ENCODE measurements at regions not wholly inside any gene's neighbourhood (a gene's known extent, or its start where the extent isn't known, plus 50 kb on each side); places are given as distances from the start of the nearest gene placed in this dataset.

GRCh38 chr2:60333264-60333663 is 220.2 kb downstream of the BCL11A start:
- no peaks in the 10 kb centered on the region for H3K27me3 Mint-ChIP-seq (ENCODE audit: low read depth)
- H3K27ac Mint-ChIP-seq = no peak overlapping the region
- H3K36me3 Mint-ChIP-seq (ENCODE audit: low read depth) = no peaks in the 10 kb centered on the region
- H3K9me3 Mint-ChIP-seq = no peaks in the 10 kb centered on the region
- H3K4me1 Mint-ChIP-seq = no peaks in the 10 kb centered on the region
- no peak overlapping the region for H3K4me3 Mint-ChIP-seq
- TF ChIP-seq, protein P1, sequence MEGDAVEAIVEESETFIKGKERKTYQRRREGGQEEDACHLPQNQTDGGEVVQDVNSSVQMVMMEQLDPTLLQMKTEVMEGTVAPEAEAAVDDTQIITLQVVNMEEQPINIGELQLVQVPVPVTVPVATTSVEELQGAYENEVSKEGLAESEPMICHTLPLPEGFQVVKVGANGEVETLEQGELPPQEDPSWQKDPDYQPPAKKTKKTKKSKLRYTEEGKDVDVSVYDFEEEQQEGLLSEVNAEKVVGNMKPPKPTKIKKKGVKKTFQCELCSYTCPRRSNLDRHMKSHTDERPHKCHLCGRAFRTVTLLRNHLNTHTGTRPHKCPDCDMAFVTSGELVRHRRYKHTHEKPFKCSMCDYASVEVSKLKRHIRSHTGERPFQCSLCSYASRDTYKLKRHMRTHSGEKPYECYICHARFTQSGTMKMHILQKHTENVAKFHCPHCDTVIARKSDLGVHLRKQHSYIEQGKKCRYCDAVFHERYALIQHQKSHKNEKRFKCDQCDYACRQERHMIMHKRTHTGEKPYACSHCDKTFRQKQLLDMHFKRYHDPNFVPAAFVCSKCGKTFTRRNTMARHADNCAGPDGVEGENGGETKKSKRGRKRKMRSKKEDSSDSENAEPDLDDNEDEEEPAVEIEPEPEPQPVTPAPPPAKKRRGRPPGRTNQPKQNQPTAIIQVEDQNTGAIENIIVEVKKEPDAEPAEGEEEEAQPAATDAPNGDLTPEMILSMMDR (IDR thresholded peaks at IDR 0.05; ENCODE audit: unreplicated experiment in 3 of 3) = no peak

DNA sequence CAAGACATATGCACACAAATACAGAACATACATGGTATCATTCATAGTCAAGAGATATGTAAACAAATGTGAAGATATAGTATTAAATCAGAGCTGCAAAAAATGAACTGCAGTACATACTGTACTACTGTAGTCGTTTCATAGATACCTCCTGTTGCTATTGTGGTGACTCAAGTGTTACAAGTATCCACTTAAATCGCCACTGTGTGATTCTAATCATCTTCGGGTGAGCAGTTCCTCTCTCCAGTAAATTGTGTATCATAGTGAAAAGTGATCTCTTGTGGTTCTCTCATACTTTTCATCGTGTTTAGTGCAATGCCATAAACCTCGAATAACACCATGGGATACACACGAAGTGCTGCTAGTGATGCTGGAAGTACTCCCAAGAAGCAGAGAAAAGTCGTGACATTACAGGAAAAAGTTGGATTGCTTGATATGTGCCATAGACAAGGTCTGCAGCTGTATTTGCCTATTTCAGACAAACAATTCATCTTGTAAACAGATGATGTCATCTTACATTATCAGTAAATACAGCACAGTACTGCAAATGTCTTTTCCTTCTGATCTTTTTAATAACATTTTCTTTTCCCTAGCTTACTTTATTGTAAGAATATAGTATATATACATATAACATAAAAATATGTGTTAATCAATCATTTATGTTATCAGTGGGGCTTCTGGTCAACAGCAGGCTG is 222.2 kb downstream of the BCL11A start:
- Mint-ChIP-seq H3K27ac (no peak overlapping the region), H3K4me3 (no peak overlapping the region), H3K9me3 (peaks cover 3% of the 10 kb centered on the region), H3K4me1 (no peaks in the 10 kb centered on the region), H3K27me3 (ENCODE audit: low read depth) (no peaks in the 10 kb centered on the region), H3K36me3 (ENCODE audit: low read depth) (no peaks in the 10 kb centered on the region)
- TF ChIP-seq, protein P1 (IDR thresholded peaks at IDR 0.05; ENCODE audit: unreplicated experiment in 3 of 3) = no peak

DNA sequence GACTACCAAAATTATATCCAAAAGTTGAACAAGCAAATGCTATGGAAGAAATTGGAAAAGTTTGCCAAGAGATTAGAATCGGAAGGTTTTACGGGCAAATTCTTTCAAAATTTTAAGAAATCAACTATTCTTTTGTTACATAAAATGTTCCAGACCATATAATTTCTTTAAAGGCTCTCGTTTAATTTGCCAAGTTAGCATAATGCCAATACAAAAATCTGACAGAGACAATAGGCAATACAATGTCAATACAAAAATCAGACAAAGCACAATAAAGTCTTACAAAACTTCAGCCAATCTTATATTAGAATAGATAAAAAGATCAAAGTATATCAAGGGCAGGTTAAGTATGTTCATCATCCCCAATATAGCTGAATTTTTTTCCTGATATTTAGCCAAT is 224.2 kb downstream of the BCL11A start:
- TF ChIP-seq, protein P1 (IDR thresholded peaks at IDR 0.05; ENCODE audit: unreplicated experiment in 3 of 3) = no peak
- Mint-ChIP-seq H3K27ac (no peak overlapping the region), H3K4me3 (no peak overlapping the region), H3K4me1 (no peaks in the 10 kb centered on the region), H3K9me3 (peaks cover 9% of the 10 kb centered on the region), H3K27me3 (ENCODE audit: low read depth) (no peaks in the 10 kb centered on the region), H3K36me3 (ENCODE audit: low read depth) (no peaks in the 10 kb centered on the region)

DNA sequence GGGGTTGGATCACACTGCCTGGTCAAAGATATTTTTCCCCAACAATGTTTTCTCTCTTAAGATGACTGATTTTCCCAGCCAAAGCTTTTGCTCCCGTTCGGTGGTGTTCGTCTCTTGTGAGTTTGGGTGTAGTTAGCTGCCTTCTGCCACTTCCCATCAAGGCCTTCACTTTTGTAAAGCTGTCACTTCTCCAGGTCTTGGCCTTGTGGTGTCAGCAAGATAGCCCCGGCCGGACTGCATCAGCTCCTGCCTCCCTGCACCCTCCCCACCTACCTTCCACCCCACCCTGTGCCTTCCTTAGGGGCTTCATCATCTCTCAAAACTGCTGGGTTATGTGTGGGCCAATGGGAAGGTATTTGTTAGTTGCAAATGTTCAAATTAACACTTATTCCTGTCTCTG is 228.9 kb downstream of the BCL11A start:
- H3K4me1 Mint-ChIP-seq = peaks cover 6% of the 10 kb centered on the region
- H3K36me3 Mint-ChIP-seq (ENCODE audit: low read depth) = no peaks in the 10 kb centered on the region
- peaks cover 8% of the 10 kb centered on the region for H3K27me3 Mint-ChIP-seq (ENCODE audit: low read depth)
- TF ChIP-seq, protein P1 (IDR thresholded peaks at IDR 0.05; ENCODE audit: unreplicated experiment in 3 of 3) = no peak
- peaks cover 12% of the 10 kb centered on the region for H3K9me3 Mint-ChIP-seq
- H3K27ac Mint-ChIP-seq = no peak overlapping the region
- H3K4me3 Mint-ChIP-seq = no peak overlapping the region

DNA sequence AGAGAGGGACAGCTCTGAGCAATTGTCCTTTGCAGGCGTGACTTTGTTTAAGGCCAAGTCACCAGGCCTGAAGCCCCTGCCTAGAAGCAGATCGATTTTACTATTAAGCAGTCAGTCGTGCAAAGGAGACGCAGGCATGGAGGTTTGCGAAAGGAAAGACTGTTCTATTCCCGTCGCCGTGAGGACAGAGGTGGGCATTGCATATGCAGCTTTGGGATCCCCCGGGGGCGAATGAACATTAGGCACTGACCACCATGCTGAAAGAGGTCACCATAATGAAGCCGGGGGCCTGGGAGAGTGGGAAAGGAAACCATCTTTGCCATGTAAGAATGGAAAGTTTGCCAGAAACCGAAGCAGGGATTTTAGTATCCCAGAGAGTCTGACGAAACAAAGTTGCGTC is 231.6 kb downstream of the BCL11A start:
- H3K27ac Mint-ChIP-seq = no peak overlapping the region
- peaks cover 23% of the 10 kb centered on the region for H3K27me3 Mint-ChIP-seq (ENCODE audit: low read depth)
- peaks cover 12% of the 10 kb centered on the region for H3K9me3 Mint-ChIP-seq
- TF ChIP-seq, protein P1 (IDR thresholded peaks at IDR 0.05; ENCODE audit: unreplicated experiment in 3 of 3) = no peak
- H3K4me3 Mint-ChIP-seq = no peak overlapping the region
- no peaks in the 10 kb centered on the region for H3K36me3 Mint-ChIP-seq (ENCODE audit: low read depth)
- peaks cover 27% of the 10 kb centered on the region for H3K4me1 Mint-ChIP-seq

DNA sequence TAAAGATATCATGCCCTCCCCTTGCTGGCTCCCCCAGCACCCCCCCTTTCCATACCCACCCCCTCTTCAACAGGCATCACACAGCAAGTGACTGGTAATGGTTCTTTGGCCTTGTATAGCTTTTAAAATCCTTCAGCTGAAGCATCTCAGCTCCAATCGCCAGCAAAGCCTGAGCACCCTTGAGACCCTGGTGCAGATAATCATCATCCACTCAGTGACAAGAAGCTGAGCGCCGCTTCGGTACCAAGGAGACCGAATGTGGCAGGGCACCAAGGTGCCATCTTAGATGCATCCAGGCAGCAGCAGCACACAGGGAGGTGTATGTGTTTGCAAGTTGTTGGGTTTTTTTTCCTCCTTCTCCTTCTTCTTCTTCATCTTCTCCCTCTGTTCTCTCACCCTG is 232.7 kb downstream of the BCL11A start:
- Mint-ChIP-seq H3K4me1 (peaks cover 37% of the 10 kb centered on the region), H3K27ac (no peak overlapping the region), H3K36me3 (ENCODE audit: low read depth) (no peaks in the 10 kb centered on the region), H3K4me3 (no peak overlapping the region), H3K9me3 (peaks cover 5% of the 10 kb centered on the region), H3K27me3 (ENCODE audit: low read depth) (peaks cover 24% of the 10 kb centered on the region)
- TF ChIP-seq, protein P1 (IDR thresholded peaks at IDR 0.05; ENCODE audit: unreplicated experiment in 3 of 3) = no peak

Measured in nephron (organoid).